ENCODE measurements at regions not wholly inside any gene's neighbourhood (a gene's known extent, or its start where the extent isn't known, plus 50 kb on each side); places are given as distances from the start of the nearest gene placed in this dataset.
"Not testable (repeated sequence)": the region's sequence is repeated elsewhere in the genome, so short reads cannot be mapped to it uniquely, and the experiment has no call there.

GRCh38 chrX:146934256-146934655 is 119.7 kb upstream of the CXorf51A start:
- Mint-ChIP-seq H3K27ac (peak overlapping the region; percentile 26), H3K27me3 (no peaks in the 10 kb centered on the region), H3K9me3 (ENCODE audit: insufficient read depth) (no peaks in the 10 kb centered on the region), H3K4me3 (peak overlapping the region; percentile 39), H3K4me1 (peaks cover 4% of the 10 kb centered on the region)
- Histone ChIP-seq H3K36me3 (replicated peaks in 1 of 2; ENCODE audit: control extremely low read depth in 1 of 2, control insufficient read depth in 1 of 2, extremely low read depth in 1 of 2, insufficient read depth in 2 of 2, low read length in 1 of 2) (no peaks in the 10 kb centered on the region), H3K79me2 (ENCODE audit: control insufficient read depth, insufficient read depth, low read length) (no peaks in the 10 kb centered on the region), H4K20me1 (ENCODE audit: control insufficient read depth, insufficient read depth, low read length, poor library complexity, severe bottlenecking) (no peaks in the 10 kb centered on the region), H3K4me3 (ENCODE audit: control extremely low read depth in 1 of 5, extremely low read depth in 1 of 5, insufficient read depth in 1 of 5, low read depth in 2 of 5, low read length in 4 of 5) (no peak overlapping the region), H3K9ac (ENCODE audit: low read length) (no peak overlapping the region), H2AFZ (ENCODE audit: insufficient read depth, low read depth, low read length, poor library complexity, severe bottlenecking) (no peak overlapping the region), H3K27me3 (replicated peaks in 1 of 4; ENCODE audit: control extremely low read depth in 1 of 4, control insufficient read depth in 3 of 4, insufficient read depth in 4 of 4, low read length in 3 of 4) (no peaks in the 10 kb centered on the region), H3K9me3 (ENCODE audit: control extremely low read depth in 1 of 3, control insufficient read depth in 2 of 3, insufficient read depth in 1 of 3, low read length in 2 of 3) (no peaks in the 10 kb centered on the region), H3K4me2 (replicated peaks; ENCODE audit: low read depth, low read length, poor library complexity, severe bottlenecking) (peak overlapping the region; percentile 54), H3K27ac (ENCODE audit: low read length in 2 of 2) (no peak overlapping the region), H3K4me1 (ENCODE audit: control insufficient read depth in 2 of 2, insufficient read depth in 2 of 2, low read length in 2 of 2) (peaks cover 0 to 4% of the 10 kb centered on the region in 2 donors)
- no CpG with 5 or more reads among the region's 1 CpG for WGBS (ENCODE audit: insufficient coverage)
- no peak for TF ChIP-seq EZH2 (IDR thresholded peaks at IDR 0.05; ENCODE audit: borderline replicate concordance, insufficient read depth, low read depth, low read length, poor library complexity, severe bottlenecking)
- TF ChIP-seq CTCF (IDR thresholded peaks at IDR 0.05): no peak
- ATAC-seq (ENCODE audit: low read depth) (no peak), DNase-seq (no peak)
- ChIA-PET CTCF (no interaction called here), POLR2A (no interaction called here)
- intact Hi-C loops (cut with micrococcal nuclease): no loop called here

GRCh38 chrX:146932997-146933396 is 118.5 kb upstream of the CXorf51A start:
- H3K79me2 ChIP-seq (ENCODE audit: control insufficient read depth, insufficient read depth, low read length); H3K4me1 Mint-ChIP-seq; POLR2A ChIA-PET; H3K36me3 ChIP-seq (replicated peaks in 1 of 2; ENCODE audit: control extremely low read depth in 1 of 2, control insufficient read depth in 1 of 2, extremely low read depth in 1 of 2, insufficient read depth in 2 of 2, low read length in 1 of 2); intact Hi-C loops (cut with micrococcal nuclease); H3K27me3 Mint-ChIP-seq; ATAC-seq (ENCODE audit: low read depth); CTCF ChIA-PET; H2AFZ ChIP-seq (ENCODE audit: insufficient read depth, low read depth, low read length, poor library complexity, severe bottlenecking); H3K4me1 ChIP-seq (ENCODE audit: control insufficient read depth in 2 of 2, insufficient read depth in 2 of 2, low read length in 2 of 2); H4K20me1 ChIP-seq (ENCODE audit: control insufficient read depth, insufficient read depth, low read length, poor library complexity, severe bottlenecking); H3K27ac Mint-ChIP-seq; H3K4me3 ChIP-seq (ENCODE audit: control extremely low read depth in 1 of 5, extremely low read depth in 1 of 5, insufficient read depth in 1 of 5, low read depth in 2 of 5, low read length in 4 of 5); H3K4me3 Mint-ChIP-seq; H3K9ac ChIP-seq (ENCODE audit: low read length); H3K27me3 ChIP-seq (replicated peaks in 1 of 4; ENCODE audit: control extremely low read depth in 1 of 4, control insufficient read depth in 3 of 4, insufficient read depth in 4 of 4, low read length in 3 of 4); H3K4me2 ChIP-seq (replicated peaks; ENCODE audit: low read depth, low read length, poor library complexity, severe bottlenecking); DNase-seq; H3K9me3 ChIP-seq (ENCODE audit: control extremely low read depth in 1 of 3, control insufficient read depth in 2 of 3, insufficient read depth in 1 of 3, low read length in 2 of 3); H3K9me3 Mint-ChIP-seq (ENCODE audit: insufficient read depth); H3K27ac ChIP-seq (ENCODE audit: low read length in 2 of 2): not testable (repeated sequence)
- no CpG with 5 or more reads among the region's 2 CpGs for WGBS (ENCODE audit: insufficient coverage)
